NCI-H2227 (cell line): ENCODE measurements at regions not wholly inside any gene's neighbourhood (a gene's known extent, or its start where the extent isn't known, plus 50 kb on each side); places are given as distances from the start of the nearest gene placed in this dataset.
A peak's percentile ranks its signal among the peaks of the same experiment; 100 is the strongest.

Experiments
- DNase-seq: peaks from one replicate; lab custom pipeline; 2025; ENCODE audit not compliant: unreplicated experiment; lab: John Stamatoyannopoulos, UW

- no peak for DNase-seq
Measured at GRCh38 chr5:74956278-74956677, 90.1 kb upstream of the FAM169A start.

- no peak for DNase-seq
Measured at GRCh38 chr5:74954919-74955318, 88.7 kb upstream of the FAM169A start.

- DNase-seq: no peak
Measured at GRCh38 chr5:74953937-74954720, 87.9 kb upstream of the FAM169A start.

DNA sequence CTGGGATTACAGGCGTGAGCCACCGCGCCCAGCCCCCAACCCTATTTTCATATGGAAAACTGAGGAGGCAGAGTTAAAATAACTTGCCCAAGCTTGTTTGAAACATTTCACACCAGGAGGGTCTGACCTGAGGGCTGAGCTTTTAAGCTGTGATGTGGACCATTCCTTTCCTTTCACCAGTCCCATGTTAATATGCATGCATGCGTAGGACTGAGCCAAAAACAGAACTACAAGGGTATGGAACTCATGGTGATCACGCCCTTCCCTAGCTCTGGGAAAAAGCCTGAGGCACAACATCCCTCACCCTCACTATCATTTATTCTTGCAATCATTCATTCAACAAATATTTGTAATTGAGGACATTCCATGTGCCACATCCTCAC, 87.4 kb upstream of the FAM169A start:
- DNase-seq: no peak

DNA sequence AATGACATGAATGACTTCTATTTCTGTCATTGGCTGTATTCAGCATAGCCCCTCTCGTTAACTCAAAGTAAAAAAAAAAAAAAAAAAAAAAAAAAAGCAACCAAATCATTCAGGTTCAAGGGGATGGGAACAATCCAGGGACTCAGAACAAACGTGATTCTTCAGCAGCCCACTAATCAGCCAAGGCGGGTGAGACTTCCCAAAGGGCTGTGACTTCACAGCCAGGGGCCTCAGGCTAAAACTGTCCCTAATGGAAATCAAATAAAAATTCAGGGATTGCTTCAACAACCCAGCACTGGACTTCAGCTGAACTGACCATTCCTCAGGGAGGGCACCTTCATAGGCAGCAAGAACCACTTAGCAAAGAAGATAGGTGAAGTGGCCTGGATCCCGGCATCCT, 86.2 kb upstream of the FAM169A start:
- no peak for DNase-seq

- DNase-seq: no peak
Measured at GRCh38 chr5:74951865-74952264, 85.7 kb upstream of the FAM169A start.

DNA sequence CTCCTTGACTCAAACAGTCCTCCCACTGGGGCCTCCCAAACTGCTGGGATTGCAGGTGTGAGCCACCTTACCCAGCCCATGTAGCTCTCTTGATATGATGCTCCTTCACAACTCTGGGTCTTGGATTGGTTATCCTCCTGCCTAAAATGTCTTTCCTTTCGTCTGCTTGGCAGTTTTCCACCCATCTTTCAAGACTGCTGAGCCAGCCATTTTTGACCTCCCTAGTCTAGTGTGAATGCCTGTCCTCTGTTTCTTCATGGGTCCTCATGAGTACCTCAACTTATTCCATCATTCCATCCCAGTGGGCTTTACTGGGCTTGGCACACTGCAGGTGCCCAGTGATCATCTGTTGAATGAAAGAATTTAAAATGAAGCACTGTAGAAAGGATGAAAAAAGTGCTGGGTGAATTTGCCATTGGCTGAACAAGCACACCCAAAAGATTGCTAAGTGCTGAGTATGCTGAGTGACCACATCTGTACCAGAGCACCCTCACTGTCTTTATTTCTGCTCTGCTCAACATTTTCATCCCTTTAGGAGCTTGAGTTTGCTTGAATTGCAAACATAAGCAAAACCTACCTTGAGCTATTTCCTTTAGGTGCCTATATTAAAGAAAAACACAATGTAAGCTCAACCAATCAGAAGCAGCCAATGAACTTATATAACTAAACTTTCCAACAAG, 84.8 kb upstream of the FAM169A start:
- DNase-seq: no peak

DNA sequence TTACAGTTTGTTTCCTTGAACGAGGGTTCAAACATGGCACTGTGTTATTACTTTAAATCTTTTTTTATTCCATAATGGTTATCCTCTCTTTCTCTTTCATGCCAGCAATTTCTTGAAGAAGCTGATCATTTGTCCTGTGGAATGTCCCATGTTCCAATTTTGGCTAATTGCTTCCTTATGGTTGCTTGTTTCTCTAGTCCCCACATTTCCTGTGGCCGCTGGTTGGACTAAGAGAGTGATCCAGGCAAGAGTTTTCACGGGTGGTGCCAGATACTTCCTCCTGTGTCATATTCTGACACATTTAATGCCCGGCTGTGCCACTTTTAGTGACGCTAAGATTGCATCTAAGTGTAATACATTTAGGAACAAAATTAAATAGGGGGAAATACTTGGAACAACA, 83.8 kb upstream of the FAM169A start:
- no peak for DNase-seq

DNA sequence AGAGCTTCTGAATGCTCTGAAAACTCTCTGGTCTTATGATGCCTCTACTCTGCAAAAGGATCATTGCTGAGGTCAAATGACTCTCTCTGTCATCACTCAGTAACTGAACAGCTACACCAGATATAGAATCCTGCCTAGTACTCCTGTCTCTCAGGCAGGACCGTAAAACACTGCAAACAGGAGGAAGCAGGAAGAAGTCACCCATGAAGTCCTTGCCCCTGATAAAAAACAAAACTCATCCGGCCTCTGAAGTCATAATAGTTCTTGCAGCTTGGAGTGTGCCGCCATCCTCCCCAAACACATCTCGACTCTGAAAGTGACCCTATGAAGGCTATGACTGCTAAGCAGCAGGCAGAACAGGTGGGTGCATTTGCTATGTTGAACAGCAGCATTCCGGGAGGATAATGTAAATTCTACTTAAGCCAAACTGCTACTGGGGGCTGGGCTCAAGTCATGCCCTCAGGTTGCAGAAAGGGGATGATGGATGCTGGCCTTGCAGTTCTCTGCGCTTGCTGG, 81.9 kb upstream of the FAM169A start:
- no peak for DNase-seq

- no peak for DNase-seq
Measured at GRCh38 chr5:74946471-74946870, 80.3 kb upstream of the FAM169A start.

DNA sequence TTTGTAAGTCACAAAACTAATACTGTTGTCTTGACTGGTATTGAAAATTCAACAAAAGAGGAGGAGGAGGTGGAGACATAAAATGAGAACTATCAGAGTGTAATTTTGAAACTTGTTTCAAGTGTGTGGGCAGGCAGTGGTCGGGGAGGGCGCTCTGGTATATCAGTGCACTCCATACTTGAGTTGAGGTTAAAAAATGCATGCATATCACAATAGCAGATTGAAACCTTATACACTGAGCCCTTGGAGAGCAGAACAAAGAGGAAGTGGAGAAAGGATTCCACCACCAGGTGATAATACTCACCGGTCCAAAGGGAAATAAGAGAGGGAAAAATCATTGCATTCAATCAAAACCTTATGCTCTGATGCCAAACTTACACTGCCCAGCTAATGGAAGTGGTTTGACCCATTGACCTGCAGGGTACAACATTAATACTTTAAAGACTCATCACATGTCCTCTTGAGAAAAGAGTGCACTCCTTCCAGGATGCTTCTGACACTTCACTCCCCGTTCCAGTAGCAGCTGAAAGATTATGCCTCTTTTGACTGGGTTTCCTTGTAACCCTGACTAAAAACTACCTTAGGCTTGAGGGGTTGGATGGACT, 79.5 kb upstream of the FAM169A start:
- no peak for DNase-seq

DNA sequence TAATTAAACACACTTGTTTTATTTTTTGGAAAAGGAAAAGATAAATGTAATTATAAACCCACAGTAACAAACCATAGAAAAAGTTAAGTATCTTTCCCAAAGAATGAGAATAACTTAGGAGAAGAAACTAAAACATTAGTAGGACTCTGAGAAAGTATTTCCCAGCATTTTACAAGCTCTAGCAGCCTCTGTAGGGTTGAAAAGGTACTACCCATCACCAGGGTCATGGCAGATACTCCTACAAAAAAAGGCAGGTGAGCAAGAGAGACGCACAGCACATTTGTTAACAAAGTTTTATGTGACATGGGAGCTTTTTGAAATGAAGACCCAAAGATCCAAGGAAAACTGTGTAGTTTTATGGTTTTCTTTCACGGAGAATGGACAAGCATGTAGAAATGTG, 77.7 kb upstream of the FAM169A start:
- DNase-seq: no peak

DNA sequence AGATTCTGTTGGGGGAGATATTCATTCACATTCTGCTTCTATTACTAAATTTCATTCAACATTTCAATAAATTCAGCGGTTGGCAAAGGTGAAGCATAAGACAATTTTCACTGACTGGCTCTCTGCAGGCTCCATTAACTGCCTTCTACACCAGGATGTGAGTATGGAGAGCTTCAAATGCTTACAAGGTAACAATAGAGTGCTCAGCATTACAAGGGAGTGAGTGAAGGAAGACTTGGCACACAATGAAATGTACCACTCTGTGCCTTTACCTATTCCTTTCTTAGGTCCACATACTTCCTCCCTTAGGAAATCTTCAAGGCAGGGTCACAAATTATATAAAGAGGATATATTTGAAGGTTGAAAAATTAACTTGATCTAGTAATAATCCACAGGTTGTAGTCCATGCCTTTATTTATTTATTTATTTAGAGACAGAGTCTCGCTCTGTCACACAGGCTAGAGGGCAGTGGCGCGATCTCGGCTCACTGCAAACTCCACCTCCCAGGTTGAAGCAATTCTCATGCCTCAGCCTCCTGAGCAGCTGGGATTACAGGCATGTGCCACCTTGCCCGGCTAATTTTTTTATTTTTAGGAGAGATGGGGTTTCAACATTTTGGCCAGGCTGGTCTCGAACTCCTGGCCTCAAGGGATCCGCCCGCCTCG, 76.6 kb upstream of the FAM169A start:
- no peak for DNase-seq

- DNase-seq: no peak
Measured at GRCh38 chr5:74940782-74941353, 74.7 kb upstream of the FAM169A start.

GRCh38 chr5:74938250-74938933, 72.2 kb upstream of the FAM169A start:
- DNase-seq: no peak

DNA sequence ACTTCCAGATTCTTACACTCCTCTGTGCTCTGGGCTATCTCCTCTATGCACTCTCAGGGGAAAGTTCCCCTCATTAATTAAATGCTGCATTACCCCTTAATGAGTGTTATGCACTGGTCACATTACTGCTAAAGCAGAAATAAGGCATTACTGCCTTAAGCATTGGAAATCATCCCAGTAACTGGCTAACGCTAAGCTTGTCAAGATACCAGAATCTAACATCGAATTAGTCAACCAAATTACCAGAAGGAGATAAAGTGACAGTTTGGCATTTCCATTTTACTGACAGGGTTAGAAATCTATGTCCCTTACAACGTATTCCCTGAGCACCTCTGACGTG, 69.5 kb upstream of the FAM169A start:
- no peak for DNase-seq

- DNase-seq: no peak
Measured at GRCh38 chr5:74934949-74935751, 69.0 kb upstream of the FAM169A start.

GRCh38 chr5:74927336-74927735, 61.1 kb upstream of the FAM169A start:
- DNase-seq: no peak

- peak; percentile 43 for DNase-seq
Measured at GRCh38 chr5:74919487-74919886, 53.3 kb upstream of the FAM169A start.

DNA sequence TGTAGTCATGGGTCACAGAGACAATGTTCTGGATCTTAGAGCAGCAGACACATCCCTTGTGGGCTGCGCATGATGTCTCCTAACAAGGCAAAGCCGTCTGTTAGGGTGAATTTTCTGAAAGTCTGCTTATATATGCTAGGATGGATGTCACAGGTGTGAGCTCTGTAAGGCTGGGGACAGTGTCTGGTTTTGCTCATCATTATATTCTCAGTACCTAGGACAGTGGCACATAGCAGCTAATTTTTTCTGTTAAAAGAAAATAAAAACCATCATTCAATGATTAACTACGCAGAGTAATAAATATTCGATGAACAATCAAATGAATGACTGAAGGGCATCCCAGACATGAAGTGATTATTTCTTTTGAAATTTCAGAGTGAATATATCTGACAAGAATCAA, 52.9 kb upstream of the FAM169A start:
- no peak for DNase-seq
